ENCODE measurements at regions not wholly inside any gene's neighbourhood (a gene's known extent, or its start where the extent isn't known, plus 50 kb on each side); places are given as distances from the start of the nearest gene placed in this dataset.
"Not testable (repeated sequence)": the region's sequence is repeated elsewhere in the genome, so short reads cannot be mapped to it uniquely, and the experiment has no call there.

GRCh38 chr6:69581581-69581980, 215.2 kb downstream of the LMBRD1 start:
- TF ChIP-seq, protein P1, sequence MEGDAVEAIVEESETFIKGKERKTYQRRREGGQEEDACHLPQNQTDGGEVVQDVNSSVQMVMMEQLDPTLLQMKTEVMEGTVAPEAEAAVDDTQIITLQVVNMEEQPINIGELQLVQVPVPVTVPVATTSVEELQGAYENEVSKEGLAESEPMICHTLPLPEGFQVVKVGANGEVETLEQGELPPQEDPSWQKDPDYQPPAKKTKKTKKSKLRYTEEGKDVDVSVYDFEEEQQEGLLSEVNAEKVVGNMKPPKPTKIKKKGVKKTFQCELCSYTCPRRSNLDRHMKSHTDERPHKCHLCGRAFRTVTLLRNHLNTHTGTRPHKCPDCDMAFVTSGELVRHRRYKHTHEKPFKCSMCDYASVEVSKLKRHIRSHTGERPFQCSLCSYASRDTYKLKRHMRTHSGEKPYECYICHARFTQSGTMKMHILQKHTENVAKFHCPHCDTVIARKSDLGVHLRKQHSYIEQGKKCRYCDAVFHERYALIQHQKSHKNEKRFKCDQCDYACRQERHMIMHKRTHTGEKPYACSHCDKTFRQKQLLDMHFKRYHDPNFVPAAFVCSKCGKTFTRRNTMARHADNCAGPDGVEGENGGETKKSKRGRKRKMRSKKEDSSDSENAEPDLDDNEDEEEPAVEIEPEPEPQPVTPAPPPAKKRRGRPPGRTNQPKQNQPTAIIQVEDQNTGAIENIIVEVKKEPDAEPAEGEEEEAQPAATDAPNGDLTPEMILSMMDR (IDR thresholded peaks at IDR 0.05; ENCODE audit: low read depth, low read length) = no peak
- TF ChIP-seq, protein P2, sequence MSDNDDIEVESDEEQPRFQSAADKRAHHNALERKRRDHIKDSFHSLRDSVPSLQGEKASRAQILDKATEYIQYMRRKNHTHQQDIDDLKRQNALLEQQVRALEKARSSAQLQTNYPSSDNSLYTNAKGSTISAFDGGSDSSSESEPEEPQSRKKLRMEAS (IDR thresholded peaks at IDR 0.05; ENCODE audit: low read depth, low read length) = no peak
- TF ChIP-seq MYC (IDR thresholded peaks at IDR 0.05; ENCODE audit: low read depth, low read length) (no peak), POLR2A (IDR thresholded peaks at IDR 0.05; ENCODE audit: extremely low read depth, insufficient read length) (no peak)
- DNase-seq (ENCODE audit: low read depth) = no peak
- H3K4me3 ChIP-seq (ENCODE audit: low read depth, low read length) = no peak overlapping the region

GRCh38 chr6:69580706-69581105, 216.1 kb downstream of the LMBRD1 start:
- no peak for DNase-seq (ENCODE audit: low read depth)
- TF ChIP-seq, protein P2 (IDR thresholded peaks at IDR 0.05; ENCODE audit: low read depth, low read length) = no peak
- no peak overlapping the region for H3K4me3 ChIP-seq (ENCODE audit: low read depth, low read length)

GRCh38 chr6:69578361-69578890, 218.4 kb downstream of the LMBRD1 start:
- TF ChIP-seq, protein P1 (IDR thresholded peaks at IDR 0.05; ENCODE audit: low read depth, low read length) = no peak
- TF ChIP-seq, protein P2 (IDR thresholded peaks at IDR 0.05; ENCODE audit: low read depth, low read length) = no peak
- TF ChIP-seq POLR2A (IDR thresholded peaks at IDR 0.05; ENCODE audit: extremely low read depth, insufficient read length) (no peak), MYC (IDR thresholded peaks at IDR 0.05; ENCODE audit: low read depth, low read length) (no peak)
- no peak overlapping the region for H3K4me3 ChIP-seq (ENCODE audit: low read depth, low read length)
- no peak for DNase-seq (ENCODE audit: low read depth)

- no peak overlapping the region for H3K4me3 ChIP-seq (ENCODE audit: low read depth, low read length)
- no peak for DNase-seq (ENCODE audit: low read depth)
- TF ChIP-seq, protein P1 (IDR thresholded peaks at IDR 0.05; ENCODE audit: low read depth, low read length) = no peak
- TF ChIP-seq MYC (IDR thresholded peaks at IDR 0.05; ENCODE audit: low read depth, low read length) (no peak), POLR2A (IDR thresholded peaks at IDR 0.05; ENCODE audit: extremely low read depth, insufficient read length) (no peak)
These were observed 225.6 kb downstream of the LMBRD1 start for GRCh38 chr6:69571234-69571633.

- TF ChIP-seq MYC (IDR thresholded peaks at IDR 0.05; ENCODE audit: low read depth, low read length) (no peak), POLR2A (IDR thresholded peaks at IDR 0.05; ENCODE audit: extremely low read depth, insufficient read length) (no peak)
- TF ChIP-seq, protein P1 (IDR thresholded peaks at IDR 0.05; ENCODE audit: low read depth, low read length) = no peak
- TF ChIP-seq, protein P2 (IDR thresholded peaks at IDR 0.05; ENCODE audit: low read depth, low read length) = no peak
- DNase-seq (ENCODE audit: low read depth) = no peak
- H3K4me3 ChIP-seq (ENCODE audit: low read depth, low read length) = no peak overlapping the region
These were observed 226.7 kb downstream of the LMBRD1 start for GRCh38 chr6:69570106-69570505.

DNA sequence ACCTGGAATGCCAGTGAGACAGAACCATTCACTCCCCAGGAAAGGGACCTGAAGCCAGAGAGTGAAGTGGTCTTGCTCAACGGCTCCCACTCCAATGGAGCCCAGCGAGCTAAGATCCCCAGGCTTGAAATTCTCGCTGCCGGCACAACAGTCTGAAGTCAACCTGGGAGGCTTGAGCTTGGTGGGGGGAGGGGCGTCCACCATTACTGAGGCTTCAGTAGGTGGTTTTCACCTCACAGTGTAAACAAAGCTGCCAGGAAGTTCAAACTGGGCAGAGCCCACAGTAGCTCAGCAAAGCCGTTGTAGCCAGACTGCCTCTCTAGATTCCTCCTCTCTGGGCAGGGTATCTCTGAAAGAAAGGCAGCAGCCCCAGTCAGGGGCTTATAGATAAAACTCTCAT, 236.2 kb downstream of the LMBRD1 start:
- not testable (repeated sequence) for H3K4me3 ChIP-seq (ENCODE audit: low read depth, low read length); DNase-seq (ENCODE audit: low read depth)

- no peak for DNase-seq (ENCODE audit: low read depth)
- TF ChIP-seq, protein P2 (IDR thresholded peaks at IDR 0.05; ENCODE audit: low read depth, low read length) = no peak
- no peak overlapping the region for H3K4me3 ChIP-seq (ENCODE audit: low read depth, low read length)
These were observed 241.6 kb downstream of the LMBRD1 start for GRCh38 chr6:69555088-69555638.

Measured in NB4 (cell line).